ENCODE measurements at regions not wholly inside any gene's neighbourhood (a gene's known extent, or its start where the extent isn't known, plus 50 kb on each side); places are given as distances from the start of the nearest gene placed in this dataset.

- DNase-seq: no peak
Measured at GRCh38 chr1:87196110-87196827, 132.4 kb upstream of the LMO4 start.

- no peak for DNase-seq
Measured at GRCh38 chr1:87197156-87197555, 131.5 kb upstream of the LMO4 start.

DNA sequence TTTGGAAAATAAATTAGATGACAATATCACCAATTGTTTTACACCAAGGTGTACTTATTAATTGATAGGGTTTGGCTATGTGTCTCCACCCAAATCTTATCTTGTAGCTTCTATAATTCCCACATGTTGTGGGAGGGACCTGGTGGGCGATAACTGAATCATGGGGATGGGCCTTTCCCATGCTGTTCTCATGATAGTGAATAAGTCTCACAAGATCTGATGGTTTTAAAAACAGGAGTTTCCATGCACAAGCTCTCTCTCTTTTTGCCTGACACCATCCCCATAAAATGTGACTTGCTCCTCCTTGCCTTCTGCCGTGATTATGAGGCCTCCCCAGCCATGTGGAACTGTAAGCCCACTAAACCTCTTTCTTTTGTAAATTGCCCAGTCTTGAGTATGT lies 131.0 kb upstream of the LMO4 start:
- no peak for DNase-seq

GRCh38 chr1:87200875-87201638 lies 127.6 kb upstream of the LMO4 start:
- no peak for DNase-seq

GRCh38 chr1:87201768-87202167 lies 126.9 kb upstream of the LMO4 start:
- no peak for DNase-seq

- DNase-seq: no peak
Measured at GRCh38 chr1:87202451-87202850, 126.2 kb upstream of the LMO4 start.

GRCh38 chr1:87202922-87203655 lies 125.6 kb upstream of the LMO4 start:
- DNase-seq: no peak

DNA sequence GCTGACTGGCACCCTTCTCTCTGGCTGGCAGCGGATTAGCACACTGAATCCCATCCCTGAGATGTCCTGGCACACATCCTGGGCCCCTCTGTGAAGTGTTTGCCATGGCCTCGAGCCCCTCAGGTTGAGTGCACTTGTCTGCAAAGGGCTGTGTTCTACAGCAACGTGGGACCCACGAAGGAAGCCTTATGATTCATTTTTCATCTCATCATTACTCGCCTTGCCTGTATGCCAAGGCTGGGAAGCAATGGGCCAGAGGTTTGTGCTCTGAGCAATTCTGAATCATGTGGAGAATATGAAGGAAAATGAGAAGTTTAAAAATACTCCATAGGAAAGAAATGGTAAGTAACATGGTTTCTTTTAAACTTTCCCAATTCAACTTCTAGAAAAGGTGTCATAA lies 124.8 kb upstream of the LMO4 start:
- DNase-seq: no peak

GRCh38 chr1:87204441-87204840 lies 124.2 kb upstream of the LMO4 start:
- no peak for DNase-seq

- no peak for DNase-seq
Measured at GRCh38 chr1:87204921-87205320, 123.8 kb upstream of the LMO4 start.

DNA sequence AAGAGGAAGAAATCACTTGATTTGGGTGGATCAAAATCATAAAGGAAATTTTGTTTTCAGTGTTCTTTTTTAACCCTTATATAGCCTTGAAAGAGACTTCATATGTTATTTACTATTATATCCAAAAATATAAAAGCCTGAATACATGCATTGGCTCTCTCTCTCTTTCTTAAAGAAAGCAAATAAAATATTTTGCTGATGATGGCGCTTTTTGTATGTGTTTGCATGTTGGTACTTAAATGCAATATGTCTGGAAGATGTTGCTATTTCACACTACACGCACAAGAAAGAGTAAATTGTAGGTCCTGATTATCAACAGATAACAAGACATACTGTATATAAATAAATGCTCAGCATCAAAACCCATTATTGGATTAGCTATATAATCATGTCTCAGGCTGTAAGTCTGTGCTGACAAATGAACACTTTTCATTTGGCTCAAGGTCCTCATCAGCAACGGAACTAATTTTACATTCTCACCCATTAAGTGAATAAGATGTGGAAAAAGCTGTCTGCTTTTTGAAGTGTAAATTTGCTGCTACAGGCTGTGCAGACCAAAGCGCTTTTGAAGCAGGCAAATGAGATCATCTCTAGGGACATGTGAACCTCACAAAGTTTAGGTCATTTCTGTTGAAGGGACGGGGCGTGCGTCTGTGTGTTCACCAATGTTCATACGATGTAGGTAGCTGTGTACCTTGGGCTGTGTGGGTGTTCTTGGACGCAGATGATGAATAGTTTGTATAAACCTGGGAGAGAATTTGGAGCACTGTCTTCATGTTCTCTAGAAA lies 122.4 kb upstream of the LMO4 start:
- no peak for DNase-seq

GRCh38 chr1:87208080-87208479 lies 120.6 kb upstream of the LMO4 start:
- DNase-seq: no peak

GRCh38 chr1:87208931-87209330 lies 119.7 kb upstream of the LMO4 start:
- no peak for DNase-seq

DNA sequence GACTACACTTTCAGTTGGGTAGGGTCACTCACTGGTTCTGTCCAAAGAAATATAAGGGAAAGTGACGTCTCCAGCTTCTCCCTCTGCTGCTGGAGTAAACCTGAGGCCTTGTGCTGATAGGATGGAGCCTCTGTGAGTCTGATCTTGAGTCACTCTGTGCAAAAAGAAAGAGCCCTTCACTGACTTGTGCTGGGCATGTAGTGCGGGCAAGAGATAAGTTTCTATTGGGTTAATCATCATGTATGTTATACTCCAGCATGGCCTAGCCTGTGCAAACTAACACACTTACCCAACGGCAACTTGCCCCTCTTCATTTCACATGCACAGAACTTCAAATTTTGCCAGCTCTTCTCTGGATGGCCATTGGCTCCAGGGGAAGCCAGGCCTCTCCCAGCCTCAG lies 118.5 kb upstream of the LMO4 start:
- no peak for DNase-seq

GRCh38 chr1:87212431-87213134 lies 116.1 kb upstream of the LMO4 start:
- DNase-seq: no peak

DNA sequence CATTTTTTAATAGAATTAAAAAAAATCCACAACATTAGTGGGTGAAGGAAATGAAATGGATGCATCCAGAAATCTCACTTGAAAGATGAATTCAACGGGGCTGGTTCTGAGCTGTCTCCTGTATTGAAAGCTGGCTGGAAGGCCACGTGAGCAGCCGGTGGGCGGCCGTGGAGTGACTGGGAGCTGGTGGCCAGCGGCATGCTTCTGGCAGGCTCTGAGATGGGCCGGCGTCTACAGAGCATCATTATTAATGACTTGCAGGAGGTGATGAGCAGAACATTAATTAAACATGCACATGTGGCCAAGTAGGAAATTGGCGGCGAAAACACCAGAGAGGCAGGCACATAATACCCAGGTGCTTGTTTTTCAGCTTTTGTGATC lies 115.6 kb upstream of the LMO4 start:
- no peak for DNase-seq

DNA sequence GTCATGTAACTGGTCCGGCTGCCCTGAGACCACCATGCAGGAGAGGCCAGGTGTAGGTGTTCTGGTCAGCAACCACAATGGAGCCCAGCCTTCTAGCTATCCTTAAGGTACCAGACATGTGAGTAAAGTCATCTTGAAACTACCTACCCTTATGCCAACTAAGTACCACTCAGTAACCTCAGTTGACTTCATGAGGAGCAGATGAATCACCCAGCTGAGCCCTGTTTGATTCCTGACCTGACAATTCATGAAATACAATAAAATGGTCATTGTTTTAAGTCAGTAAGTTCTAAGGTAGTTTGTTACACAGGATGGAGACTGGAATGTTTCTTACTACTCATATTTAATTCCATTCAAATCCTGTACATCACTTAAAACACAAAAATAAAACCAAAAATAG lies 113.1 kb upstream of the LMO4 start:
- DNase-seq: no peak

- no peak for DNase-seq
Measured at GRCh38 chr1:87218618-87219017, 110.1 kb upstream of the LMO4 start.

DNA sequence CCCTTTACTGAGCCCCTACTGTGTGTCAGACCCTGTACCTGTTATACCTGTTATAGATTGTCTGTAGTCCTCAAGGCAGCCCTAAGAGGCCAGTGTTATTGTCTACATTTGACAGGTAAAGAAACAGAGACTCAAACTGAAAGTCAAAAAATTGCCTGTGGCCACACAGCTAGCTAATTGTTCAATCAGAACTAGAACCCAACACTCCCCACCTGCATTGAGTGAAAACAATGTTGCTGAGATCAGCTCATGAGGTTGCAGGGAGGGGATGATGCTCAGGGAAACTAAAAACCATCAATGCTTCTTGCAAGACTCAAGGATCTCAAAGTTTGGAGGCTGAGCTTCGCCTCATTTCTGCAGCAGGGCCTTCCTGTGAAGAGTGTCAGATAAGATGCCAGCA lies 109.5 kb upstream of the LMO4 start:
- no peak for DNase-seq

DNA sequence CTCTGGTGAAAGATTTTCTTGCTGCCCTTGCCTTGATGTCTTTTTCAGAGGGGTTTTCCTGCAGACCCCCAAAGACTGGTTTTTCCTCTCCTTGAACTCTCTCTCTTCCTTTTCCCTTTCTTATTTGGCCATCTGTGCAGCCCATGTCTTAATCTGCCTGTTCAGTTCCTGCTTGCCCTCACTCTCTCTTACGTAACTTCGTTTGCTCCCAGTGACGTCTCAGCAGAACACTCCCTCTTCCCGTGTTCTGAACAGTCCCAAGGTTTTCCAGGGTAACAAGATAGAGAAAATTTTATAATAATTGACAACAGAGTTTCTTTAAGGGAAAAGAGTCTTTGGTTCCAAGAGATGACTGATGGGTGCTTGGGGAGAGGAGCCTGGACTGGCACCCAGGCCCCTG lies 109.1 kb upstream of the LMO4 start:
- no peak for DNase-seq

DNA sequence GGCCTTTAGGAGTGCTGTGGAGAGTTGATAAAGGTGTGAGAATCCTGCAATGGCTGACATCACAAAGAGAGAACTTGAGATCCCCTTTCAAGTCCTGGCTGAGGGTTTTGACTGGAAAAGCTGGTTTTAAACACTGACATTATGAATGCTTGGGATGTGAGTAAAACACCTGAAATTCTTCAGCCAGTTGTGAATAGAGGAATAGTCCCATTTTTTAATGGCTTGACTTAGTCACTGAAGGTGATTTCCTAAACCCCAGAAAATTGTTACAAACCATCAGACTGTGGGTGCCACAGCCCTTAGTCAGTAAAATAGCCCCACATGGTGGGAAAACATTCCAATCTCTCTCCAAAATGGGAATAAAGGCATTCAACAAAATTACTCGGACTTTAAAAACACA lies 107.7 kb upstream of the LMO4 start:
- no peak for DNase-seq

DNA sequence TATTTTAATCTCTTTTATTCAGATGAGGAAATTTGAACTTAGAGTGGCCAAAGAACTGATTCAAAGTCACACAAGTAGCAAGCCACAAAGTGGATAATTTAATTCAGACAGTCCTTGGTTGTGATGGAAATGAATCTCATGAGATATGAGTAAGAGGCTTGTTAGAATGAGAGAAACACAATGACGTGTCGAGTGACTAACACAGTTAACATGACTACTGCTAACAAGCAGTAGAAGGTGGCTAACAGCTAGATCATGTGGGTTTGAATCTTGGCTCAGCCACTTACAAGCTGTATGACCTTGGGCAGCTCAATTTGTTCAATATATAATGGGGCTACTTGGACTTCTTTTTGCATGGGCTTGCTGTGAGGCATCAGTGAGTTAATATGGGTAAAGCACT lies 104.5 kb upstream of the LMO4 start:
- DNase-seq: peak; percentile 15 to 69

- no peak for DNase-seq
Measured at GRCh38 chr1:87225171-87225570, 103.5 kb upstream of the LMO4 start.
